GM21515 (cell line): ENCODE measurements at regions not wholly inside any gene's neighbourhood (a gene's known extent, or its start where the extent isn't known, plus 50 kb on each side); places are given as distances from the start of the nearest gene placed in this dataset.

Source experiments
- ATAC-seq: cut with Tn5 transposase; IDR thresholded peaks from one replicate; pipeline ENCODE4 v1.9.1; 2021; ENCODE audit not compliant: unreplicated experiment

- no peak for ATAC-seq
Measured at GRCh38 chr2:204225671-204226073, 289.1 kb downstream of the ICOS start.

- no peak for ATAC-seq
Measured at GRCh38 chr2:204226305-204226880, 289.8 kb downstream of the ICOS start.

- no peak for ATAC-seq
Measured at GRCh38 chr2:204228169-204228886, 291.8 kb downstream of the ICOS start.

GRCh38 chr2:204234248-204234647 lies 297.7 kb downstream of the ICOS start:
- no peak for ATAC-seq

GRCh38 chr2:204234879-204235278 lies 298.3 kb downstream of the ICOS start:
- ATAC-seq: no peak

GRCh38 chr2:204237416-204237815 lies 300.9 kb downstream of the ICOS start:
- ATAC-seq: no peak

GRCh38 chr2:204239411-204240165 lies 303.0 kb downstream of the ICOS start:
- ATAC-seq: no peak

GRCh38 chr2:204240961-204241360 lies 304.3 kb upstream of the PARD3B start:
- ATAC-seq: no peak

GRCh38 chr2:204249437-204249836 lies 295.8 kb upstream of the PARD3B start:
- ATAC-seq: no peak

GRCh38 chr2:204250692-204251091 lies 294.6 kb upstream of the PARD3B start:
- ATAC-seq: no peak

GRCh38 chr2:204251158-204251997 lies 293.9 kb upstream of the PARD3B start:
- no peak for ATAC-seq

- no peak for ATAC-seq
Measured at GRCh38 chr2:204251998-204252376, 293.3 kb upstream of the PARD3B start.

- ATAC-seq: no peak
Measured at GRCh38 chr2:204255071-204255470, 290.2 kb upstream of the PARD3B start.

GRCh38 chr2:204255526-204255925 lies 289.7 kb upstream of the PARD3B start:
- ATAC-seq: no peak

- no peak for ATAC-seq
Measured at GRCh38 chr2:204257781-204258180, 287.5 kb upstream of the PARD3B start.

- ATAC-seq: no peak
Measured at GRCh38 chr2:204258890-204259289, 286.4 kb upstream of the PARD3B start.

GRCh38 chr2:204260162-204260877 lies 285.0 kb upstream of the PARD3B start:
- ATAC-seq: no peak

GRCh38 chr2:204260901-204261300 lies 284.4 kb upstream of the PARD3B start:
- ATAC-seq: no peak

- ATAC-seq: no peak
Measured at GRCh38 chr2:204261846-204262245, 283.4 kb upstream of the PARD3B start.

GRCh38 chr2:204264085-204264553 lies 281.2 kb upstream of the PARD3B start:
- ATAC-seq: no peak
